KMS-11 (cell line): ENCODE measurements at regions not wholly inside any gene's neighbourhood (a gene's known extent, or its start where the extent isn't known, plus 50 kb on each side); places are given as distances from the start of the nearest gene placed in this dataset.

Experiments used
- H2AFZ ChIP-seq: fragments of 200-600 bp; sonication (generic); 2 replicates; pipeline ENCODE4 v1.6.1; 2016; ENCODE audit warnings: antibody characterized with exemption, mixed run types, low read depth
- H3K27ac ChIP-seq: fragments of 200-600 bp; sonication (generic); 2 replicates; pipeline ENCODE4 v1.6.1; 2016; ENCODE audit warnings: mild to moderate bottlenecking, mixed run types
- H3K27me3 ChIP-seq: fragments of 200-600 bp; sonication (generic); 2 replicates; pipeline ENCODE4 v1.6.1; 2017; ENCODE audit warnings: mild to moderate bottlenecking, low read depth, mixed run types, moderate library complexity; ENCODE audit not compliant: insufficient read depth
- H3K36me3 ChIP-seq: fragments of 200-600 bp; sonication (generic); 2 replicates; pipeline ENCODE4 v1.6.1; 2017; ENCODE audit warnings: mild to moderate bottlenecking, mixed run types; ENCODE audit not compliant: insufficient read depth
- H3K4me1 ChIP-seq: fragments of 200-600 bp; sonication (generic); 2 replicates; pipeline ENCODE4 v1.6.1; 2016; ENCODE audit warnings: mild to moderate bottlenecking, low read depth, mixed run types; ENCODE audit not compliant: poor library complexity, severe bottlenecking
- H3K4me2 ChIP-seq: fragments of 200-600 bp; sonication (generic); 2 replicates; pipeline ENCODE4 v1.7.0; 2016; ENCODE audit warnings: mild to moderate bottlenecking, mixed run types
- H3K4me3 ChIP-seq: fragments of 200-600 bp; sonication (generic); IDR thresholded peaks from 2 replicates; pipeline ENCODE4 v1.6.1; 2017; ENCODE audit warnings: low read depth, low read length, mixed read lengths; ENCODE audit not compliant: insufficient read depth
- H3K79me2 ChIP-seq: fragments of 200-600 bp; sonication (generic); 2 replicates; pipeline ENCODE4 v1.6.1; 2016; ENCODE audit warnings: low read depth, mixed run types; ENCODE audit not compliant: insufficient read depth
- H3K9ac ChIP-seq: fragments of 200-600 bp; sonication (generic); 2 replicates; pipeline ENCODE4 v1.6.1; 2016; ENCODE audit warnings: mild to moderate bottlenecking, mixed run types
- H4K20me1 ChIP-seq: fragments of 200-600 bp; sonication (generic); 2 replicates; pipeline ENCODE4 v1.6.1; 2016; ENCODE audit warnings: mild to moderate bottlenecking, mixed run types; ENCODE audit not compliant: insufficient read depth
- TF ChIP-seq, protein P1 (sequence below): fragments of 200-600 bp; sonication (generic); conservative IDR thresholded peaks from 2 replicates; pipeline ENCODE4 v1.6.1; 2017; ENCODE audit warnings: low read depth, mild to moderate bottlenecking, antibody characterized with exemption, low read length, moderate library complexity, mixed read lengths

DNA sequence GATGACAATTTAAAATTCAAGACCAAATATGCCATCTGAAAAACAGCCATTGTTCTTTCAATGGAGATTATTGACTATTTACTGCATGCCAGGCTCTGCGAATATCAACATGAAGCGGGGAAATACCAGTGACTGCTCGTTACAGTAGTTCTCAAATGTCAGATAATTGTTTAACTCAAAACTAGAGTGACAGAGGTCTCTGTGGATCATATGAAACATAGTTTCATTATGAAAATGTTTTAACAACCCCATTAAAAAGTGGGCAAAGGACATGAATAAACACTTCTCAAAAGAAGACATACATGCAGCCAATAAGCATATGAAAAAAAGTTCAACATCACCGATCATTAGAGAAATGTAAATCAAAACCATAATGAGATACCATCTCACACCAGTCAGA, 50.0 kb upstream of the GPR149 start:
- H3K79me2 ChIP-seq = no peaks in the 10 kb centered on the region
- H3K4me1 ChIP-seq = no peaks in the 10 kb centered on the region
- H3K4me2 ChIP-seq = no peak overlapping the region
- no peaks in the 10 kb centered on the region for H3K36me3 ChIP-seq
- H3K4me3 ChIP-seq = no peak overlapping the region
- no peak overlapping the region for H3K9ac ChIP-seq
- H2AFZ ChIP-seq = no peak overlapping the region
- TF ChIP-seq, protein P1, sequence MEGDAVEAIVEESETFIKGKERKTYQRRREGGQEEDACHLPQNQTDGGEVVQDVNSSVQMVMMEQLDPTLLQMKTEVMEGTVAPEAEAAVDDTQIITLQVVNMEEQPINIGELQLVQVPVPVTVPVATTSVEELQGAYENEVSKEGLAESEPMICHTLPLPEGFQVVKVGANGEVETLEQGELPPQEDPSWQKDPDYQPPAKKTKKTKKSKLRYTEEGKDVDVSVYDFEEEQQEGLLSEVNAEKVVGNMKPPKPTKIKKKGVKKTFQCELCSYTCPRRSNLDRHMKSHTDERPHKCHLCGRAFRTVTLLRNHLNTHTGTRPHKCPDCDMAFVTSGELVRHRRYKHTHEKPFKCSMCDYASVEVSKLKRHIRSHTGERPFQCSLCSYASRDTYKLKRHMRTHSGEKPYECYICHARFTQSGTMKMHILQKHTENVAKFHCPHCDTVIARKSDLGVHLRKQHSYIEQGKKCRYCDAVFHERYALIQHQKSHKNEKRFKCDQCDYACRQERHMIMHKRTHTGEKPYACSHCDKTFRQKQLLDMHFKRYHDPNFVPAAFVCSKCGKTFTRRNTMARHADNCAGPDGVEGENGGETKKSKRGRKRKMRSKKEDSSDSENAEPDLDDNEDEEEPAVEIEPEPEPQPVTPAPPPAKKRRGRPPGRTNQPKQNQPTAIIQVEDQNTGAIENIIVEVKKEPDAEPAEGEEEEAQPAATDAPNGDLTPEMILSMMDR = no peak
- no peak overlapping the region for H3K27ac ChIP-seq
- H4K20me1 ChIP-seq = no peaks in the 10 kb centered on the region
- H3K27me3 ChIP-seq = no peaks in the 10 kb centered on the region
